HepG2 (cell line): ENCODE measurements at regions not wholly inside any gene's neighbourhood (a gene's known extent, or its start where the extent isn't known, plus 50 kb on each side); places are given as distances from the start of the nearest gene placed in this dataset.

Source experiments
- ATAC-seq: fragments of 200-7000 bp; cut with Tn5 transposase; 3 replicates; pipeline ENCODE4 v1.9.1; 2020; ENCODE audit warnings: mild to moderate bottlenecking, moderate library complexity
- BruUV-seq: library from RNA; stranded (reverse); fragments of 400-500 nt; replicated peaks from 2 replicates; lab custom pipeline; 2021; lab: Mats Ljungman, UMichigan
- CTCF ChIA-PET: fragments of 300-600 bp; formaldehyde crosslinking; extraction: SDS; loops from one replicate; lab custom pipeline; 2021; ENCODE audit warnings: low total read pairs, inconsistent platforms, low intra/inter-chr PET ratio; lab: Yijun Ruan, JAX
- POLR2A ChIA-PET: fragments of 350-600 bp; sonication (Branson Sonifier 250); formaldehyde crosslinking; loops from one replicate; lab custom pipeline; 2020; ENCODE audit warnings: antibody characterized with exemption, inconsistent platforms; lab: Yijun Ruan, JAX
- DNase-seq: peaks from one replicate; pipeline ENCODE4 v3.0.0-alpha.2; 2015; ENCODE audit warnings: low spot score
- FAIRE-seq: peaks from 3 replicates; lab custom pipeline; 2011; peaks lifted over from hg19 to GRCh38; lab: Jason Lieb, UNC
- H2AFZ ChIP-seq: one replicate; pipeline ENCODE4 v1.6.1; 2011; ENCODE audit warnings: low read length, inconsistent platforms
- H3K27ac ChIP-seq: fragments of 300-600 bp; 3 replicates; pipeline ENCODE4 v1.8.0; 2011; ENCODE audit warnings: mixed run types, mild to moderate bottlenecking, mixed read lengths, low read length, inconsistent platforms; ENCODE audit not compliant: insufficient read depth; ENCODE audit errors: extremely low read length
- H3K27me3 ChIP-seq, 2 experiments: fragments of 200-600 bp in 1 of 2; 2 replicates in 1 of 2; 3 replicates in 1 of 2; pipeline versions ENCODE4 v1.6.0 to v1.8.0; 2011; ENCODE audit warnings: low read length in 2 of 2, mild to moderate bottlenecking in 2 of 2, moderate library complexity in 2 of 2, inconsistent platforms in 1 of 2; ENCODE audit not compliant: insufficient read depth in 2 of 2, control insufficient read depth in 1 of 2
- H3K36me3 ChIP-seq, 2 experiments: fragments of 200-600 bp in 1 of 2; replicated peaks in 1 of 2; 2 replicates in 1 of 2; 3 replicates in 1 of 2; pipeline versions ENCODE4 v1.5.1 to v1.8.0; 2011; ENCODE audit warnings: low read length in 2 of 2, inconsistent platforms in 1 of 2; ENCODE audit not compliant: insufficient read depth in 2 of 2, control insufficient read depth in 1 of 2
- H3K4me1 ChIP-seq: 2 replicates; pipeline ENCODE4 v1.5.1; 2012; ENCODE audit warnings: low read length, inconsistent platforms; ENCODE audit not compliant: insufficient read depth
- H3K4me2 ChIP-seq: 2 replicates; pipeline ENCODE4 v1.6.0; 2011; ENCODE audit warnings: low read depth, low read length, inconsistent platforms
- H3K4me3 ChIP-seq, 3 experiments: fragments of 200-600 bp in 1 of 3; sonication (generic), shearing (Covaris generic) in 1 of 3; replicated peaks in 1 of 3; 2 replicates each; pipeline ENCODE4 v1.5.1; 2011 to 2016; ENCODE audit warnings: low read length in 3 of 3, inconsistent platforms in 2 of 3, low read depth in 2 of 3, mild to moderate bottlenecking in 2 of 3, control low read depth in 1 of 3, mixed read lengths in 1 of 3; ENCODE audit not compliant: insufficient read depth in 1 of 3
- H3K79me2 ChIP-seq: one replicate; pipeline ENCODE4 v1.6.1; 2011; ENCODE audit warnings: low read length, inconsistent platforms; ENCODE audit not compliant: insufficient read depth
- H3K9ac ChIP-seq: 2 replicates; pipeline ENCODE4 v1.6.0; 2011; ENCODE audit warnings: mild to moderate bottlenecking, low read depth, low read length, inconsistent platforms; ENCODE audit not compliant: insufficient read depth
- H3K9me3 ChIP-seq: 2 replicates; pipeline ENCODE4 v1.5.1; 2012; ENCODE audit warnings: mild to moderate bottlenecking, low read length
- H4K20me1 ChIP-seq: 2 replicates; pipeline ENCODE4 v1.6.0; 2011; ENCODE audit warnings: inconsistent platforms, mild to moderate bottlenecking, low read length, moderate library complexity; ENCODE audit not compliant: insufficient read depth
- AGO2 ChIP-seq: fragments of 200-400 bp; formaldehyde crosslinking; optimal IDR thresholded peaks from 2 replicates; pipeline ENCODE3; 2017; ENCODE audit warnings: mild to moderate bottlenecking, low read depth, low read length, moderate library complexity
- BCL6 ChIP-seq: IDR thresholded peaks from 2 replicates; pipeline ENCODE4 v1.6.1; 2016; ENCODE audit warnings: missing genetic modification reagents, missing compliant biosample characterization
- DR1 ChIP-seq: sonication (generic); formaldehyde crosslinking; IDR thresholded peaks from 2 replicates; pipeline ENCODE4 v1.8.0; 2021; ENCODE audit warnings: mild to moderate bottlenecking, missing genetic modification reagents, inconsistent platforms
- DZIP1 ChIP-seq: sonication (generic); formaldehyde crosslinking; IDR thresholded peaks from 2 replicates; pipeline ENCODE4 v1.5.0; 2020; ENCODE audit warnings: mild to moderate bottlenecking, missing genetic modification reagents
- FIP1L1 ChIP-seq: fragments of 200-400 bp; formaldehyde crosslinking; IDR thresholded peaks from 2 replicates; pipeline ENCODE4 v1.6.1; 2018; ENCODE audit warnings: low read depth, mild to moderate bottlenecking, low read length, moderate library complexity, borderline replicate concordance; ENCODE audit not compliant: insufficient read depth
- GATAD2A ChIP-seq: IDR thresholded peaks from 2 replicates; pipeline ENCODE4 v1.6.1; 2016
- MTA3 ChIP-seq: sonication (generic); formaldehyde crosslinking; IDR thresholded peaks from 2 replicates; pipeline ENCODE4 v1.4.0; 2020; ENCODE audit warnings: missing genetic modification reagents
- NFATC3 ChIP-seq: sonication (generic); formaldehyde crosslinking; IDR thresholded peaks from 2 replicates; pipeline ENCODE4 v1.5.1; 2020; ENCODE audit warnings: mild to moderate bottlenecking, missing genetic modification reagents
- PTBP1 ChIP-seq: fragments of 200-400 bp; formaldehyde crosslinking; IDR thresholded peaks from 2 replicates; pipeline ENCODE4 v1.6.1; 2018; ENCODE audit warnings: low read length, low read depth; ENCODE audit not compliant: poor library complexity, severe bottlenecking
- REST ChIP-seq, 2 experiments: IDR thresholded peaks; 2 replicates each; pipeline ENCODE4 v1.6.1; 2011 to 2012; ENCODE audit warnings: low read length in 2 of 2, borderline replicate concordance in 1 of 2, low read depth in 1 of 2, mild to moderate bottlenecking in 1 of 2, moderate library complexity in 1 of 2
- SAFB2 ChIP-seq: sonication (generic); formaldehyde crosslinking; IDR thresholded peaks from 2 replicates; pipeline ENCODE4 v1.5.1; 2020; ENCODE audit warnings: missing genetic modification reagents, low read depth, mild to moderate bottlenecking, borderline replicate concordance
- SYNCRIP ChIP-seq: fragments of 200-400 bp; formaldehyde crosslinking; IDR thresholded peaks from 2 replicates; pipeline ENCODE4 v1.6.1; 2018; ENCODE audit warnings: mild to moderate bottlenecking, low read depth, low read length; ENCODE audit not compliant: insufficient read depth
- TBP ChIP-seq: sonication (generic); formaldehyde crosslinking; IDR thresholded peaks from 2 replicates; pipeline ENCODE4 v1.5.0; 2020; ENCODE audit warnings: missing genetic modification reagents
- ZMAT3 ChIP-seq: sonication (generic); formaldehyde crosslinking; conservative IDR thresholded peaks from 2 replicates; pipeline ENCODE4 v1.7.0; 2021; ENCODE audit warnings: missing genetic modification reagents
- ZNF326 ChIP-seq: sonication (generic); formaldehyde crosslinking; IDR thresholded peaks from 2 replicates; pipeline ENCODE4 v1.4.0; 2020; ENCODE audit warnings: missing genetic modification reagents, borderline replicate concordance
- ZNF460 ChIP-seq: sonication (generic); formaldehyde crosslinking; IDR thresholded peaks from 2 replicates; pipeline ENCODE4 v1.5.1; 2020; ENCODE audit warnings: missing genetic modification reagents, mild to moderate bottlenecking, borderline replicate concordance
- ZNF619 ChIP-seq: sonication (generic); formaldehyde crosslinking; IDR thresholded peaks from 2 replicates; pipeline ENCODE4 v1.4.0; 2020; ENCODE audit warnings: mild to moderate bottlenecking, missing genetic modification reagents
- WGBS: methylation state at CpG from one replicate; pipeline ENCODE4 v1.1.6; 2017; ENCODE audit warnings: low lambda C conversion rate; 5-methylcytosine and 5-hydroxymethylcytosine counted together
- in situ Hi-C: cut with HindIII; loops from 2 replicates; pipeline ENCODE4 v1.10.0; 2017; ENCODE audit warnings: low pct_unique_long_range_greater_than_20kb; ENCODE audit not compliant: extremely low pct_ligation_motif_present
- intact Hi-C: fragments of 100-400 bp; cut with micrococcal nuclease; formaldehyde crosslinking; loops from one replicate; pipeline ENCODE4 v1.10.0; 2022; ENCODE audit not compliant: unreplicated experiment
- TF ChIP-seq, protein P1 (sequence below): sonication (generic); formaldehyde crosslinking; IDR thresholded peaks from 2 replicates; pipeline ENCODE4 v1.9.0; 2021; ENCODE audit warnings: missing genetic modification reagents, borderline replicate concordance

GRCh38 chr15:34494084-34494399, 56.4 kb upstream of the GOLGA8A start:
- WGBS: 92% methylated on average over 20 of the region's 20 CpGs
- Histone ChIP-seq H3K4me1 (no peaks in the 10 kb centered on the region), H3K36me3 (no peaks in the 10 kb centered on the region), H3K9me3 (no peaks in the 10 kb centered on the region), H3K27me3 (no peaks in the 10 kb centered on the region), H4K20me1 (no peaks in the 10 kb centered on the region), H3K9ac (no peak overlapping the region), H3K27ac (no peak overlapping the region), H2AFZ (no peak overlapping the region), H3K79me2 (no peaks in the 10 kb centered on the region), H3K4me2 (no peak overlapping the region), H3K4me3 (no peak overlapping the region)
- DNase-seq (no peak), FAIRE-seq (no peak), ATAC-seq (no peak)
- in situ Hi-C loops: no loop called here
- ChIA-PET CTCF (no interaction called here), POLR2A (no interaction called here)
- intact Hi-C loops: no loop called here
- no TSS peak for BruUV-seq
- TF ChIP-seq AGO2 (no peak), TBP (CRISPR knock-in tag) (no peak), DZIP1 (CRISPR knock-in tag) (no peak), DR1 (CRISPR knock-in tag) (no peak), ZNF619 (CRISPR knock-in tag) (no peak), MTA3 (no peak), PTBP1 (no peak), FIP1L1 (no peak), ZMAT3 (no peak), ZNF326 (CRISPR knock-in tag) (no peak), GATAD2A (CRISPR knock-in tag) (no peak), REST (IDR thresholded peaks at IDR 0.05; ENCODE audit: borderline replicate concordance in 1 of 2, low read depth in 1 of 2, low read length in 2 of 2) (no peak), SAFB2 (CRISPR knock-in tag) (no peak), BCL6 (CRISPR knock-in tag) (no peak), SYNCRIP (no peak), NFATC3 (no peak), ZNF460 (CRISPR knock-in tag) (no peak)
- TF ChIP-seq, protein P1, sequence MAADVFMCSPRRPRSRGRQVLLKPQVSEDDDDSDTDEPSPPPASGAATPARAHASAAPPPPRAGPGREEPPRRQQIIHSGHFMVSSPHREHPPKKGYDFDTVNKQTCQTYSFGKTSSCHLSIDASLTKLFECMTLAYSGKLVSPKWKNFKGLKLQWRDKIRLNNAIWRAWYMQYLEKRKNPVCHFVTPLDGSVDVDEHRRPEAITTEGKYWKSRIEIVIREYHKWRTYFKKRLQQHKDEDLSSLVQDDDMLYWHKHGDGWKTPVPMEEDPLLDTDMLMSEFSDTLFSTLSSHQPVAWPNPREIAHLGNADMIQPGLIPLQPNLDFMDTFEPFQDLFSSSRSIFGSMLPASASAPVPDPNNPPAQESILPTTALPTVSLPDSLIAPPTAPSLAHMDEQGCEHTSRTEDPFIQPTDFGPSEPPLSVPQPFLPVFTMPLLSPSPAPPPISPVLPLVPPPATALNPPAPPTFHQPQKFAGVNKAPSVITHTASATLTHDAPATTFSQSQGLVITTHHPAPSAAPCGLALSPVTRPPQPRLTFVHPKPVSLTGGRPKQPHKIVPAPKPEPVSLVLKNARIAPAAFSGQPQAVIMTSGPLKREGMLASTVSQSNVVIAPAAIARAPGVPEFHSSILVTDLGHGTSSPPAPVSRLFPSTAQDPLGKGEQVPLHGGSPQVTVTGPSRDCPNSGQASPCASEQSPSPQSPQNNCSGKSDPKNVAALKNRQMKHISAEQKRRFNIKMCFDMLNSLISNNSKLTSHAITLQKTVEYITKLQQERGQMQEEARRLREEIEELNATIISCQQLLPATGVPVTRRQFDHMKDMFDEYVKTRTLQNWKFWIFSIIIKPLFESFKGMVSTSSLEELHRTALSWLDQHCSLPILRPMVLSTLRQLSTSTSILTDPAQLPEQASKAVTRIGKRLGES (CRISPR knock-in tag): no peak
